ENCODE measurements at regions not wholly inside any gene's neighbourhood (a gene's known extent, or its start where the extent isn't known, plus 50 kb on each side); places are given as distances from the start of the nearest gene placed in this dataset.

- FAIRE-seq: no peak
These were observed 228.3 kb upstream of the ADAMTS16 start for GRCh38 chr5:4911646-4912403.

GRCh38 chr5:4921929-4922328 lies 218.2 kb upstream of the ADAMTS16 start:
- FAIRE-seq: no peak

GRCh38 chr5:4924577-4924976 lies 215.6 kb upstream of the ADAMTS16 start:
- no peak for FAIRE-seq

- no peak for FAIRE-seq
These were observed 213.0 kb upstream of the ADAMTS16 start for GRCh38 chr5:4927097-4927496.

- FAIRE-seq: no peak
These were observed 211.7 kb upstream of the ADAMTS16 start for GRCh38 chr5:4928409-4928808.

GRCh38 chr5:4929092-4929655 lies 211.0 kb upstream of the ADAMTS16 start:
- FAIRE-seq: no peak

- no peak for FAIRE-seq
These were observed 200.9 kb upstream of the ADAMTS16 start for GRCh38 chr5:4939042-4939781.

- no peak for FAIRE-seq
These were observed 199.0 kb upstream of the ADAMTS16 start for GRCh38 chr5:4941161-4941560.

GRCh38 chr5:4941957-4942830 lies 197.9 kb upstream of the ADAMTS16 start:
- no peak for FAIRE-seq

GRCh38 chr5:4942831-4943178 lies 197.3 kb upstream of the ADAMTS16 start:
- no peak for FAIRE-seq

- FAIRE-seq: no peak
These were observed 194.8 kb upstream of the ADAMTS16 start for GRCh38 chr5:4945296-4945695.

GRCh38 chr5:4947106-4947505 lies 193.0 kb upstream of the ADAMTS16 start:
- FAIRE-seq: no peak

GRCh38 chr5:4947893-4948536 lies 192.1 kb upstream of the ADAMTS16 start:
- no peak for FAIRE-seq

GRCh38 chr5:4949108-4949507 lies 191.0 kb upstream of the ADAMTS16 start:
- FAIRE-seq: no peak

GRCh38 chr5:4953576-4953975 lies 186.6 kb upstream of the ADAMTS16 start:
- FAIRE-seq: no peak

GRCh38 chr5:4954048-4954447 lies 186.1 kb upstream of the ADAMTS16 start:
- no peak for FAIRE-seq

GRCh38 chr5:4963265-4963664 lies 176.9 kb upstream of the ADAMTS16 start:
- no peak for FAIRE-seq

GRCh38 chr5:4969351-4969750 lies 170.8 kb upstream of the ADAMTS16 start:
- FAIRE-seq: no peak

- no peak for FAIRE-seq
These were observed 170.0 kb upstream of the ADAMTS16 start for GRCh38 chr5:4970171-4970570.

GRCh38 chr5:4976902-4977301 lies 163.2 kb upstream of the ADAMTS16 start:
- no peak for FAIRE-seq

GRCh38 chr5:4977416-4978110 lies 162.6 kb upstream of the ADAMTS16 start:
- FAIRE-seq: no peak

- FAIRE-seq: no peak
These were observed 159.9 kb upstream of the ADAMTS16 start for GRCh38 chr5:4980201-4980600.
